Neural cell (in vitro differentiated cells): ENCODE measurements at regions not wholly inside any gene's neighbourhood (a gene's known extent, or its start where the extent isn't known, plus 50 kb on each side); places are given as distances from the start of the nearest gene placed in this dataset.
"Not testable (repeated sequence)": the region's sequence is repeated elsewhere in the genome, so short reads cannot be mapped to it uniquely, and the experiment has no call there.

Source experiments
- H2AFZ ChIP-seq: fragments of 200-600, 300-800 bp; sonication (generic), shearing (Covaris generic); 2 replicates; pipeline ENCODE4 v1.6.0; 2014; ENCODE audit warnings: low read depth, mild to moderate bottlenecking, antibody characterized with exemption, low read length, moderate library complexity
- H3F3A ChIP-seq: fragments of 200-600 bp; shearing (Covaris generic); 2 replicates; pipeline ENCODE4 v1.6.1; 2016; ENCODE audit warnings: mild to moderate bottlenecking, moderate library complexity, mixed read lengths, antibody characterized with exemption, low read length; ENCODE audit not compliant: insufficient read depth, poor library complexity, severe bottlenecking
- H3K27ac ChIP-seq: fragments of 200-600, 300-800 bp; sonication (generic), shearing (Covaris generic); 2 replicates; pipeline ENCODE4 v1.5.1; 2014; ENCODE audit warnings: mild to moderate bottlenecking, low read length, moderate library complexity
- H3K27me3 ChIP-seq: fragments of 300-800, 200-600 bp; sonication (generic), shearing (Covaris generic); 2 replicates; pipeline ENCODE4 v1.6.0; 2014; ENCODE audit warnings: mild to moderate bottlenecking, low read depth, low read length, moderate library complexity; ENCODE audit not compliant: insufficient read depth
- H3K36me3 ChIP-seq: fragments of 300-800, 200-600 bp; sonication (generic), shearing (Covaris generic); 2 replicates; pipeline ENCODE4 v1.5.1; 2014; ENCODE audit warnings: mild to moderate bottlenecking, antibody characterized with exemption, low read length, moderate library complexity; ENCODE audit not compliant: insufficient read depth
- H3K4me2 ChIP-seq: fragments of 300-800, 200-600 bp; sonication (generic), shearing (Covaris generic); 2 replicates; pipeline ENCODE4 v1.6.0; 2014; ENCODE audit warnings: mild to moderate bottlenecking, low read length
- H3K4me3 ChIP-seq: fragments of 300-800, 200-600 bp; sonication (generic), shearing (Covaris generic); 2 replicates; pipeline ENCODE4 v1.5.1; 2014; ENCODE audit warnings: mild to moderate bottlenecking, low read length, moderate library complexity
- H3K79me2 ChIP-seq: fragments of 200-600 bp; shearing (Covaris generic); replicated peaks from 2 replicates; pipeline ENCODE4 v1.6.0; 2014; ENCODE audit warnings: mild to moderate bottlenecking, low read length, moderate library complexity; ENCODE audit not compliant: insufficient read depth
- H3K9ac ChIP-seq: fragments of 300-800, 200-600 bp; sonication (generic), shearing (Covaris generic); 2 replicates; pipeline ENCODE4 v1.6.1; 2016; ENCODE audit warnings: mild to moderate bottlenecking, low read length, mixed read lengths
- H3K9me2 ChIP-seq: fragments of 200-600 bp; shearing (Covaris generic); 2 replicates; pipeline ENCODE4 v1.6.1; 2016; ENCODE audit warnings: mild to moderate bottlenecking, low read length, mixed read lengths; ENCODE audit not compliant: insufficient read depth
- H3K9me3 ChIP-seq: fragments of 200-600, 300-800 bp; sonication (generic), shearing (Covaris generic); 2 replicates; pipeline ENCODE4 v1.6.1; 2016; ENCODE audit warnings: mild to moderate bottlenecking, mixed run types, low read length, moderate library complexity, mixed read lengths
- H4K20me1 ChIP-seq: fragments of 200-600 bp; shearing (Covaris generic); 2 replicates; pipeline ENCODE4 v1.6.1; 2016; ENCODE audit warnings: mild to moderate bottlenecking, mixed run types; ENCODE audit not compliant: insufficient read depth
- EP300 ChIP-seq: fragments of 450-650 bp; conservative IDR thresholded peaks from 2 replicates; pipeline ENCODE4 v1.6.1; 2014; ENCODE audit warnings: antibody characterized with exemption, mild to moderate bottlenecking, moderate library complexity; ENCODE audit not compliant: poor library complexity, severe bottlenecking
- EZH2 ChIP-seq: fragments of 200-600, 300-800 bp; shearing (Covaris generic), sonication (generic); IDR thresholded peaks from 2 replicates; pipeline ENCODE4 v1.6.1; 2014; ENCODE audit warnings: antibody characterized with exemption, low read length, borderline replicate concordance, mild to moderate bottlenecking; ENCODE audit not compliant: insufficient read depth, poor library complexity, severe bottlenecking
- MXI1 ChIP-seq: fragments of 450-650 bp; conservative IDR thresholded peaks from 2 replicates; pipeline ENCODE4 v1.6.1; 2014; ENCODE audit warnings: antibody characterized with exemption, mild to moderate bottlenecking; ENCODE audit not compliant: poor library complexity, severe bottlenecking
- POLR2AphosphoS5 ChIP-seq: IDR thresholded peaks from 2 replicates; pipeline ENCODE4 v1.6.1; 2012
- RAD21 ChIP-seq: fragments of 450-650 bp; conservative IDR thresholded peaks from 2 replicates; pipeline ENCODE4 v1.6.1; 2014; ENCODE audit warnings: antibody characterized with exemption, mild to moderate bottlenecking, moderate library complexity
- SMC3 ChIP-seq: fragments of 450-650 bp; conservative IDR thresholded peaks from 2 replicates; pipeline ENCODE4 v1.6.1; 2014; ENCODE audit warnings: antibody characterized with exemption, mild to moderate bottlenecking, moderate library complexity; ENCODE audit not compliant: poor library complexity
- TAF1 ChIP-seq: IDR thresholded peaks from 2 replicates; pipeline ENCODE4 v1.6.1; 2012; ENCODE audit warnings: low read depth
- TF ChIP-seq, protein P1 (sequence below): IDR thresholded peaks from 2 replicates; pipeline ENCODE4 v1.6.1; 2012; ENCODE audit warnings: borderline replicate concordance
- TF ChIP-seq, protein P2 (sequence below): fragments of 450-650 bp; IDR thresholded peaks from 2 replicates; pipeline ENCODE4 v1.5.1; 2014; ENCODE audit warnings: antibody characterized with exemption, mild to moderate bottlenecking, moderate library complexity; ENCODE audit not compliant: poor library complexity, severe bottlenecking

GRCh38 chr7:39758234-39758970 lies 135.0 kb downstream of the RALA start:
- no peaks in the 10 kb centered on the region for H3F3A ChIP-seq
- no peaks in the 10 kb centered on the region for H3K79me2 ChIP-seq
- no peaks in the 10 kb centered on the region for H4K20me1 ChIP-seq
- H3K9ac ChIP-seq = no peak overlapping the region
- no peaks in the 10 kb centered on the region for H3K9me3 ChIP-seq
- H3K4me3 ChIP-seq = no peak overlapping the region
- H3K4me2 ChIP-seq = no peak overlapping the region
- no peaks in the 10 kb centered on the region for H3K27me3 ChIP-seq
- TF ChIP-seq, protein P1, sequence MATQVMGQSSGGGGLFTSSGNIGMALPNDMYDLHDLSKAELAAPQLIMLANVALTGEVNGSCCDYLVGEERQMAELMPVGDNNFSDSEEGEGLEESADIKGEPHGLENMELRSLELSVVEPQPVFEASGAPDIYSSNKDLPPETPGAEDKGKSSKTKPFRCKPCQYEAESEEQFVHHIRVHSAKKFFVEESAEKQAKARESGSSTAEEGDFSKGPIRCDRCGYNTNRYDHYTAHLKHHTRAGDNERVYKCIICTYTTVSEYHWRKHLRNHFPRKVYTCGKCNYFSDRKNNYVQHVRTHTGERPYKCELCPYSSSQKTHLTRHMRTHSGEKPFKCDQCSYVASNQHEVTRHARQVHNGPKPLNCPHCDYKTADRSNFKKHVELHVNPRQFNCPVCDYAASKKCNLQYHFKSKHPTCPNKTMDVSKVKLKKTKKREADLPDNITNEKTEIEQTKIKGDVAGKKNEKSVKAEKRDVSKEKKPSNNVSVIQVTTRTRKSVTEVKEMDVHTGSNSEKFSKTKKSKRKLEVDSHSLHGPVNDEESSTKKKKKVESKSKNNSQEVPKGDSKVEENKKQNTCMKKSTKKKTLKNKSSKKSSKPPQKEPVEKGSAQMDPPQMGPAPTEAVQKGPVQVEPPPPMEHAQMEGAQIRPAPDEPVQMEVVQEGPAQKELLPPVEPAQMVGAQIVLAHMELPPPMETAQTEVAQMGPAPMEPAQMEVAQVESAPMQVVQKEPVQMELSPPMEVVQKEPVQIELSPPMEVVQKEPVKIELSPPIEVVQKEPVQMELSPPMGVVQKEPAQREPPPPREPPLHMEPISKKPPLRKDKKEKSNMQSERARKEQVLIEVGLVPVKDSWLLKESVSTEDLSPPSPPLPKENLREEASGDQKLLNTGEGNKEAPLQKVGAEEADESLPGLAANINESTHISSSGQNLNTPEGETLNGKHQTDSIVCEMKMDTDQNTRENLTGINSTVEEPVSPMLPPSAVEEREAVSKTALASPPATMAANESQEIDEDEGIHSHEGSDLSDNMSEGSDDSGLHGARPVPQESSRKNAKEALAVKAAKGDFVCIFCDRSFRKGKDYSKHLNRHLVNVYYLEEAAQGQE = no peak
- TF ChIP-seq EP300 (no peak), POLR2AphosphoS5 (no peak), EZH2 (no peak), RAD21 (no peak), MXI1 (no peak), TAF1 (no peak), SMC3 (no peak)
- TF ChIP-seq, protein P2, sequence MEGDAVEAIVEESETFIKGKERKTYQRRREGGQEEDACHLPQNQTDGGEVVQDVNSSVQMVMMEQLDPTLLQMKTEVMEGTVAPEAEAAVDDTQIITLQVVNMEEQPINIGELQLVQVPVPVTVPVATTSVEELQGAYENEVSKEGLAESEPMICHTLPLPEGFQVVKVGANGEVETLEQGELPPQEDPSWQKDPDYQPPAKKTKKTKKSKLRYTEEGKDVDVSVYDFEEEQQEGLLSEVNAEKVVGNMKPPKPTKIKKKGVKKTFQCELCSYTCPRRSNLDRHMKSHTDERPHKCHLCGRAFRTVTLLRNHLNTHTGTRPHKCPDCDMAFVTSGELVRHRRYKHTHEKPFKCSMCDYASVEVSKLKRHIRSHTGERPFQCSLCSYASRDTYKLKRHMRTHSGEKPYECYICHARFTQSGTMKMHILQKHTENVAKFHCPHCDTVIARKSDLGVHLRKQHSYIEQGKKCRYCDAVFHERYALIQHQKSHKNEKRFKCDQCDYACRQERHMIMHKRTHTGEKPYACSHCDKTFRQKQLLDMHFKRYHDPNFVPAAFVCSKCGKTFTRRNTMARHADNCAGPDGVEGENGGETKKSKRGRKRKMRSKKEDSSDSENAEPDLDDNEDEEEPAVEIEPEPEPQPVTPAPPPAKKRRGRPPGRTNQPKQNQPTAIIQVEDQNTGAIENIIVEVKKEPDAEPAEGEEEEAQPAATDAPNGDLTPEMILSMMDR = no peak
- no peaks in the 10 kb centered on the region for H3K36me3 ChIP-seq
- H3K27ac ChIP-seq = no peak overlapping the region
- H2AFZ ChIP-seq = no peak overlapping the region
- no peaks in the 10 kb centered on the region for H3K9me2 ChIP-seq

- H3K9me2 ChIP-seq = no peaks in the 10 kb centered on the region
- no peak overlapping the region for H3K9ac ChIP-seq
- H4K20me1 ChIP-seq = no peaks in the 10 kb centered on the region
- H3K79me2 ChIP-seq = no peaks in the 10 kb centered on the region
- H3F3A ChIP-seq = no peaks in the 10 kb centered on the region
- no peak for TF ChIP-seq MXI1
- no peak for TF ChIP-seq POLR2AphosphoS5
- no peak for TF ChIP-seq EZH2
- TF ChIP-seq SMC3 = no peak
- TF ChIP-seq, protein P2 = no peak
- TF ChIP-seq TAF1 = no peak
- TF ChIP-seq, protein P1 = no peak
- TF ChIP-seq EP300 = no peak
- TF ChIP-seq RAD21 = no peak
- no peaks in the 10 kb centered on the region for H3K36me3 ChIP-seq
- no peak overlapping the region for H2AFZ ChIP-seq
- no peaks in the 10 kb centered on the region for H3K9me3 ChIP-seq
- no peak overlapping the region for H3K4me3 ChIP-seq
- no peak overlapping the region for H3K27ac ChIP-seq
- H3K27me3 ChIP-seq = no peaks in the 10 kb centered on the region
- H3K4me2 ChIP-seq = no peak overlapping the region
These were observed 138.1 kb downstream of the RALA start for GRCh38 chr7:39761449-39761848.

GRCh38 chr7:39762466-39762865 lies 139.1 kb downstream of the RALA start:
- not testable (repeated sequence) for H2AFZ ChIP-seq, H3K9me2 ChIP-seq, H3K27me3 ChIP-seq, H3K79me2 ChIP-seq, H4K20me1 ChIP-seq, H3K4me2 ChIP-seq, H3F3A ChIP-seq, H3K9ac ChIP-seq, H3K27ac ChIP-seq, H3K9me3 ChIP-seq, H3K36me3 ChIP-seq, H3K4me3 ChIP-seq
